GM13976 (cell line): ENCODE measurements at regions not wholly inside any gene's neighbourhood (a gene's known extent, or its start where the extent isn't known, plus 50 kb on each side); places are given as distances from the start of the nearest gene placed in this dataset.
"Not testable (repeated sequence)": the region's sequence is repeated elsewhere in the genome, so short reads cannot be mapped to it uniquely, and the experiment has no call there.

ENCODE experiments used
- DNase-seq: peaks from one replicate; pipeline ENCODE4 v3.0.0; 2012; ENCODE audit warnings: low spot score
- CTCF ChIP-seq: IDR thresholded peaks from 2 replicates; pipeline ENCODE4 v1.5.1; 2012; ENCODE audit warnings: borderline replicate concordance, mild to moderate bottlenecking; ENCODE audit not compliant: insufficient read depth; ENCODE audit errors: extremely low read depth, missing control alignments, control extremely low read depth
- in situ Hi-C: fragments of 300-500 bp; cut with MboI; formaldehyde crosslinking; loops from one replicate; pipeline ENCODE4 v1.12.0; 2022; ENCODE audit warnings: low sequenced_read_pairs, mixed read lengths, inconsistent platforms; ENCODE audit not compliant: unreplicated experiment

- no peak for TF ChIP-seq CTCF
- DNase-seq, result no peak
- in situ Hi-C loops, result no loop called here
These were observed 65.7 kb upstream of the LYRM9 start for GRCh38 chr17:27958708-27959381.

GRCh38 chr17:27959382-27959709 lies 66.2 kb upstream of the LYRM9 start:
- TF ChIP-seq CTCF, result no peak
- DNase-seq, result no peak
- in situ Hi-C loops, result no loop called here

- DNase-seq, result no peak
- TF ChIP-seq CTCF, result no peak
These were observed 67.2 kb upstream of the LYRM9 start for GRCh38 chr17:27960183-27960849.

GRCh38 chr17:27962581-27962980 lies 69.4 kb upstream of the LYRM9 start:
- DNase-seq, in situ Hi-C loops: not testable (repeated sequence)

More at GRCh38 chr17:27960183-27960849, 67.2 kb upstream of the LYRM9 start:
- in situ Hi-C loops, result no loop called here

- no peak for TF ChIP-seq CTCF
- no peak for DNase-seq
- in situ Hi-C loops, result no loop called here
These were observed 72.1 kb upstream of the LYRM9 start for GRCh38 chr17:27965224-27965623.

- no peak for DNase-seq
- in situ Hi-C loops, result no loop called here
- no peak for TF ChIP-seq CTCF
These were observed 74.2 kb upstream of the NLK start for GRCh38 chr17:27968206-27968732.

GRCh38 chr17:27970587-27970986 lies 71.9 kb upstream of the NLK start:
- no peak for DNase-seq
- no peak for TF ChIP-seq CTCF
- in situ Hi-C loops, result no loop called here
